PC-3 (cell line): ENCODE measurements at regions not wholly inside any gene's neighbourhood (a gene's known extent, or its start where the extent isn't known, plus 50 kb on each side); places are given as distances from the start of the nearest gene placed in this dataset.

Experiments used
- ATAC-seq: fragments of 200-7000 bp; cut with Tn5 transposase; 2 replicates; pipeline ENCODE4 v1.9.1; 2020; ENCODE audit warnings: mild to moderate bottlenecking, moderate library complexity
- BruUV-seq: library from RNA; stranded (reverse); fragments of 400-500 nt; replicated peaks from 2 replicates; lab custom pipeline; 2021; lab: Mats Ljungman, UMichigan
- CTCF ChIA-PET: fragments of 300-600 bp; sonication (Branson Sonifier 250); formaldehyde crosslinking; loops from one replicate; lab custom pipeline; 2022; ENCODE audit warnings: antibody characterized with exemption; lab: Charles Lee
- POLR2A ChIA-PET: fragments of 300-600 bp; sonication (Branson Sonifier 250); formaldehyde crosslinking; loops from one replicate; lab custom pipeline; 2022; ENCODE audit warnings: antibody characterized with exemption; ENCODE audit not compliant: unreplicated experiment; lab: Charles Lee
- DNase-seq: peaks from one replicate; pipeline ENCODE4 v3.0.0-alpha.2; 2015
- H2AFZ ChIP-seq: fragments of 300-600 bp; sonication (generic); 2 replicates; pipeline ENCODE4 v1.6.0; 2016; ENCODE audit warnings: antibody characterized with exemption, low read length
- H3F3A ChIP-seq: fragments of 300-600 bp; sonication (generic); one replicate; pipeline ENCODE4 v1.6.0; 2017; ENCODE audit warnings: antibody characterized with exemption, low read length, control low read depth, mild to moderate bottlenecking; ENCODE audit not compliant: unreplicated experiment
- H3K27ac ChIP-seq: fragments of 300-600 bp; sonication (generic); 2 replicates; pipeline ENCODE4 v1.5.1; 2016; ENCODE audit warnings: mild to moderate bottlenecking, low read length
- H3K27me3 ChIP-seq: fragments of 300-600 bp; sonication (generic); 2 replicates; pipeline ENCODE4 v1.6.1; 2016; ENCODE audit warnings: low read length, mixed read lengths
- H3K36me3 ChIP-seq: fragments of 300-600 bp; sonication (generic); 2 replicates; pipeline ENCODE4 v1.6.1; 2016; ENCODE audit warnings: low read depth, mixed run types, low read length, mixed read lengths
- H3K4me1 ChIP-seq: fragments of 300-600 bp; sonication (generic); 2 replicates; pipeline ENCODE4 v1.5.1; 2016; ENCODE audit warnings: low read length; ENCODE audit not compliant: insufficient read depth
- H3K4me2 ChIP-seq: fragments of 300-600 bp; sonication (generic); 2 replicates; pipeline ENCODE4 v1.6.0; 2016; ENCODE audit warnings: low read length
- H3K4me3 ChIP-seq: fragments of 300-600 bp; sonication (generic); 2 replicates; pipeline ENCODE4 v1.5.1; 2016; ENCODE audit warnings: mild to moderate bottlenecking, low read length, mixed read lengths
- H3K79me2 ChIP-seq: fragments of 300-600 bp; sonication (generic); 2 replicates; pipeline ENCODE4 v1.6.1; 2017; ENCODE audit warnings: low read length, mixed read lengths
- H3K9ac ChIP-seq: fragments of 300-600 bp; sonication (generic); 2 replicates; pipeline ENCODE4 v1.6.0; 2016; ENCODE audit warnings: mild to moderate bottlenecking, low read length
- H3K9me2 ChIP-seq: fragments of 300-600 bp; sonication (generic); replicated peaks from 2 replicates; pipeline ENCODE4 v1.6.1; 2016; ENCODE audit warnings: mixed run types, low read length, mixed read lengths
- H3K9me3 ChIP-seq: fragments of 300-600 bp; sonication (generic); 2 replicates; pipeline ENCODE4 v1.6.1; 2016; ENCODE audit warnings: low read length, mixed read lengths
- H4K20me1 ChIP-seq: fragments of 300-600 bp; sonication (generic); 2 replicates; pipeline ENCODE4 v1.6.1; 2016; ENCODE audit warnings: low read length, mixed read lengths
- CTCF ChIP-seq: fragments of 300-600 bp; sonication (generic); conservative IDR thresholded peaks from 2 replicates; pipeline ENCODE4 v1.5.1; 2017; ENCODE audit warnings: antibody characterized with exemption, low read depth, mild to moderate bottlenecking, low read length
- EZH2 ChIP-seq: fragments of 300-600 bp; sonication (generic); IDR thresholded peaks from one replicate; pipeline ENCODE4 v1.6.1; 2017; ENCODE audit warnings: antibody characterized with exemption, mild to moderate bottlenecking, low read length; ENCODE audit not compliant: unreplicated experiment
- EZH2phosphoT487 ChIP-seq: fragments of 300-600 bp; sonication (generic); IDR thresholded peaks from 2 replicates; pipeline ENCODE4 v1.6.1; 2018; ENCODE audit warnings: mild to moderate bottlenecking, antibody characterized with exemption, low read length, borderline replicate concordance
- intact Hi-C: fragments of 100-400 bp; cut with micrococcal nuclease; formaldehyde crosslinking; loops from 2 replicates; pipeline ENCODE4 v1.9.0; 2023

- Histone ChIP-seq H3K4me2 (no peak overlapping the region), H3K9ac (no peak overlapping the region), H3K79me2 (no peaks in the 10 kb centered on the region), H3K27me3 (no peaks in the 10 kb centered on the region), H3K4me3 (no peak overlapping the region), H3K4me1 (no peaks in the 10 kb centered on the region), H3K27ac (no peak overlapping the region), H4K20me1 (no peaks in the 10 kb centered on the region), H3K36me3 (no peaks in the 10 kb centered on the region), H3K9me2 (no peaks in the 10 kb centered on the region), H2AFZ (no peak overlapping the region), H3F3A (no peaks in the 10 kb centered on the region), H3K9me3 (no peaks in the 10 kb centered on the region)
- no TSS peak for BruUV-seq
- CTCF ChIA-PET: no interaction called here
- ATAC-seq (no peak), DNase-seq (no peak)
- TF ChIP-seq CTCF (no peak), EZH2phosphoT487 (no peak), EZH2 (no peak)
- intact Hi-C loops: no loop called here
- POLR2A ChIA-PET: no interaction called here
These were observed 90.3 kb upstream of the PTPN3 start for GRCh38 chr9:109588415-109588814.

DNA sequence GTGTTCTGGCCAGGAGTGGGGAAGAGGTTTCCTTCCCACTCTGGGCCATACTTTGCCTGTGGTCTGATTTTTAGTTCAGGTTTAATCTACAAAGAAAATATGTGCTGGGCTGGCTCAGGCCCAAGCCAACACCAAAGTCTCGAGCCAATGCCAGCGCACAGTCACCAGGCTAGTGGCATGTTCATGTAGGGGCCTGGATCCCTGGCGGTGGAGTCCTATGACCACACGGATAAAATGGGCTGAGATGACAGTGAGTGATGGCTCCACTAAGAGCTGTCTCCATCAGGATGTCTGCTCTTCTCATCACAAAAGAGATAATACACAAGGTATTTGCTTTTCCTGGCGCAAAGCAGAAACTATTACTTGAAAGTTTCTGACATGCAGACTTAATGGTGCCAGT is 92.9 kb upstream of the PTPN3 start:
- intact Hi-C loops: no loop called here
- POLR2A ChIA-PET: no interaction called here

DNA sequence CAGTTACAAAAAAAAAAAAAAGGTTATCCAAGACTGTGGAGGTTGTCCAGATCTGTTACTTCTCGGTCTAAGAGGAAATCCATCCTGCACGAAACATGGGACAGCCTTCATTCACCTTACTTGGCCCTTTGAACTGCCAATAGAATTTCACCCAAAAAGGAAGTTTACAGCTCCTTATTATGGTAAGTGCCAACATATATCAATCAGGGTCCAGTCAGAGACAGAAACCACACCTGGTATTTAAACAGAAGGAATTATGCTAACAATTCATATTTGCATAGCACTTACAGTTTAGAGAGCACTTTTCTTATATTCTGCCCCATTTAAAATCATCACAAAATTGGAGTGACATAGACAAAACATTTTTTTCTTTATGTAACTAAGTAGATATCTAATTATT is 93.6 kb upstream of the PTPN3 start:
- CTCF ChIA-PET: no interaction called here
- Histone ChIP-seq H3F3A (no peaks in the 10 kb centered on the region), H3K9ac (no peak overlapping the region), H3K36me3 (no peaks in the 10 kb centered on the region), H2AFZ (no peak overlapping the region), H3K27me3 (no peaks in the 10 kb centered on the region), H3K4me3 (no peak overlapping the region), H3K9me2 (no peaks in the 10 kb centered on the region), H3K4me1 (no peaks in the 10 kb centered on the region), H3K79me2 (no peaks in the 10 kb centered on the region), H4K20me1 (no peaks in the 10 kb centered on the region), H3K4me2 (no peak overlapping the region), H3K27ac (no peak overlapping the region), H3K9me3 (no peaks in the 10 kb centered on the region)
- ATAC-seq (no peak), DNase-seq (no peak)
- POLR2A ChIA-PET: interaction anchor here (0.6 kb wide), 1 partner anchor 266 kb away, joined by 4 read pairs; no protein-coding TSS in a partner anchor
- intact Hi-C loops: no loop called here
- TF ChIP-seq EZH2phosphoT487 (no peak), CTCF (no peak), EZH2 (no peak)
- no TSS peak for BruUV-seq

More for the DNA sequence above, 92.9 kb upstream of the PTPN3 start:
- BruUV-seq: no TSS peak
- CTCF ChIA-PET: no interaction called here
- no peak for DNase-seq
- H3K9ac ChIP-seq: no peak overlapping the region
- no peaks in the 10 kb centered on the region for H3K27me3 ChIP-seq
- H3K36me3 ChIP-seq: no peaks in the 10 kb centered on the region
- no peak overlapping the region for H2AFZ ChIP-seq
- no peak overlapping the region for H3K27ac ChIP-seq
- no peaks in the 10 kb centered on the region for H4K20me1 ChIP-seq
- H3K79me2 ChIP-seq: no peaks in the 10 kb centered on the region
- no peak overlapping the region for H3K4me3 ChIP-seq
- ATAC-seq: no peak
- TF ChIP-seq EZH2phosphoT487 (no peak), CTCF (no peak), EZH2 (no peak)
- H3K4me2 ChIP-seq: no peak overlapping the region
- no peaks in the 10 kb centered on the region for H3K9me2 ChIP-seq
- H3F3A ChIP-seq: no peaks in the 10 kb centered on the region
- H3K9me3 ChIP-seq: no peaks in the 10 kb centered on the region
- no peaks in the 10 kb centered on the region for H3K4me1 ChIP-seq
